ENCODE measurements at regions not wholly inside any gene's neighbourhood (a gene's known extent, or its start where the extent isn't known, plus 50 kb on each side); places are given as distances from the start of the nearest gene placed in this dataset.
A peak's percentile ranks its signal among the peaks of the same experiment; 100 is the strongest.

DNA sequence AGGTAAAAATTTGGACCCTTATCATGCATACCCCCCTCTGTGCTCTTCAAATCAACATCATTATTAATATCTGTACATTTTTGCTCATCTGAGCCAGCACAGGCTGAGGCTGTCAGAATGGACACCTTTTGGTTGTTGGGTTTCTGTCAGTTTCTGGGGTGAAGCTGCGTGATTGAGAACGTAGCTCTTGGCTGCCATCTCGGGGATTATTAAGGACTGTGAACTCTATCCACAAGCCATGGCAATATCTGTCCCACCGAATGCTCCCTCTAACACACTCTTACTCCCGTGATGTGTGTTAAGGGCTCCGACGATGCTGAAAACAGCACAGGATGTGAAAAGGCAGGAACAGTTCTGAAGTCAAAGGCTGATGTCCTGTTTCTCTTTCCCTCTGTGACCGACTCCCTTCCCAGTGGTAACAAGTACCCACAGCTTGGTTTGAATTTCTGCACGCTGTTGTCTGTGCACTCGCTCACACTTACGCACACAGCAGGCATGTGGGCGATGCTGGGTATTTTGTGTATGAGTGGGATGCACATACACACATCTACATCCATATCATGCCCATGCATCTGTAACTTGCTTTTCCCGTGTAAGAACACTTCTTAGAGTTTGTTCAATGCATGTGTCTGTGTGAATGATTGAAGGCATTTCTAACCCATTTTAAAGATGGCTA lies 405.6 kb downstream of the TMEM121 start:
- ChIA-PET POLR2A (no interaction called here), CTCF (ENCODE audit: low intra/inter-chr PET ratio, low total read pairs) (no interaction called here)
- Histone ChIP-seq H3K79me2 (ENCODE audit: insufficient read depth, low read length) (no peaks in the 10 kb centered on the region), H4K20me1 (ENCODE audit: insufficient read depth, low read length) (no peaks in the 10 kb centered on the region), H3K4me2 (ENCODE audit: low read depth, low read length) (no peak overlapping the region), H3K27ac (ENCODE audit: extremely low read length, insufficient read depth, low read length) (no peak overlapping the region), H2AFZ (ENCODE audit: low read length) (no peak overlapping the region), H3K9me3 (ENCODE audit: low read length) (peaks cover 9% of the 10 kb centered on the region; the same call in 1 of the 2 replicates), H3K27me3 (ENCODE audit: control insufficient read depth in 1 of 2, insufficient read depth in 2 of 2, low read length in 2 of 2) (peaks cover 0 to 18% of the 10 kb centered on the region in 2 experiments; a peak in 1 of 5 replicates), H3K36me3 (replicated peaks in 1 of 2; ENCODE audit: control insufficient read depth in 1 of 2, insufficient read depth in 2 of 2, low read length in 2 of 2) (no peaks in the 10 kb centered on the region), H3K4me1 (ENCODE audit: insufficient read depth, low read length) (no peaks in the 10 kb centered on the region), H3K9ac (ENCODE audit: insufficient read depth, low read depth, low read length) (no peak overlapping the region), H3K4me3 (replicated peaks in 1 of 3; ENCODE audit: insufficient read depth in 1 of 3, low read depth in 2 of 3, low read length in 3 of 3) (no peak overlapping the region)
- BruUV-seq (replicated peaks), result no TSS peak
- DNase-seq (ENCODE audit: low spot score) (no peak), FAIRE-seq (no peak), ATAC-seq (no peak; the same call in 2 of the 3 replicates)
- TF ChIP-seq STAG1 (CRISPR knock-in tag; IDR thresholded peaks at IDR 0.05) (peak; percentile 28; the same call in 1 of the 2 replicates), PHF20 (CRISPR knock-in tag; IDR thresholded peaks at IDR 0.05) (no peak), YEATS2 (CRISPR knock-in tag; IDR thresholded peaks at IDR 0.05; ENCODE audit: borderline replicate concordance) (no peak), XBP1 (CRISPR knock-in tag; IDR thresholded peaks at IDR 0.05) (no peak), KDM3A (CRISPR knock-in tag; IDR thresholded peaks at IDR 0.05; ENCODE audit: low read depth) (no peak), ATM (IDR thresholded peaks at IDR 0.05; ENCODE audit: borderline replicate concordance) (no peak), ZNF776 (CRISPR knock-in tag; IDR thresholded peaks at IDR 0.05) (no peak), ZKSCAN1 (IDR thresholded peaks at IDR 0.05; ENCODE audit: low read length) (no peak), HNRNPH1 (optimal IDR thresholded peaks at IDR 0.05; ENCODE audit: low read depth, low read length) (no peak), ZNF362 (CRISPR knock-in tag; IDR thresholded peaks at IDR 0.05; ENCODE audit: borderline replicate concordance) (no peak)
- TF ChIP-seq, protein P1, sequence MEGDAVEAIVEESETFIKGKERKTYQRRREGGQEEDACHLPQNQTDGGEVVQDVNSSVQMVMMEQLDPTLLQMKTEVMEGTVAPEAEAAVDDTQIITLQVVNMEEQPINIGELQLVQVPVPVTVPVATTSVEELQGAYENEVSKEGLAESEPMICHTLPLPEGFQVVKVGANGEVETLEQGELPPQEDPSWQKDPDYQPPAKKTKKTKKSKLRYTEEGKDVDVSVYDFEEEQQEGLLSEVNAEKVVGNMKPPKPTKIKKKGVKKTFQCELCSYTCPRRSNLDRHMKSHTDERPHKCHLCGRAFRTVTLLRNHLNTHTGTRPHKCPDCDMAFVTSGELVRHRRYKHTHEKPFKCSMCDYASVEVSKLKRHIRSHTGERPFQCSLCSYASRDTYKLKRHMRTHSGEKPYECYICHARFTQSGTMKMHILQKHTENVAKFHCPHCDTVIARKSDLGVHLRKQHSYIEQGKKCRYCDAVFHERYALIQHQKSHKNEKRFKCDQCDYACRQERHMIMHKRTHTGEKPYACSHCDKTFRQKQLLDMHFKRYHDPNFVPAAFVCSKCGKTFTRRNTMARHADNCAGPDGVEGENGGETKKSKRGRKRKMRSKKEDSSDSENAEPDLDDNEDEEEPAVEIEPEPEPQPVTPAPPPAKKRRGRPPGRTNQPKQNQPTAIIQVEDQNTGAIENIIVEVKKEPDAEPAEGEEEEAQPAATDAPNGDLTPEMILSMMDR (CRISPR knock-in tag; IDR thresholded peaks at IDR 0.05), result 0 out of 2 replicates have a peak, but pooled peaks have one; percentile 26
- intact Hi-C loops (cut with micrococcal nuclease; ENCODE audit: unreplicated experiment), result no loop called here
- 25% methylated on average over 13 of the region's 13 CpGs for WGBS (ENCODE audit: low lambda C conversion rate)
- in situ Hi-C loops (cut with HindIII; ENCODE audit: extremely low pct_ligation_motif_present, low pct_unique_long_range_greater_than_20kb), result no loop called here

Measured in HepG2 (cell line).